PC-9 (cell line): ENCODE measurements at regions not wholly inside any gene's neighbourhood (a gene's known extent, or its start where the extent isn't known, plus 50 kb on each side); places are given as distances from the start of the nearest gene placed in this dataset.

Source experiments
- BruUV-seq: library from RNA; stranded (reverse); fragments of 400-500 nt; replicated peaks from 2 replicates; lab custom pipeline; 2021; lab: Mats Ljungman, UMichigan
- CTCF ChIA-PET: fragments of 300-600 bp; sonication (Branson Sonifier 250); formaldehyde crosslinking; loops from one replicate; lab custom pipeline; 2022; ENCODE audit warnings: antibody characterized with exemption; lab: Charles Lee
- POLR2A ChIA-PET: fragments of 300-600 bp; sonication (Branson Sonifier 250); formaldehyde crosslinking; loops from one replicate; lab custom pipeline; 2022; ENCODE audit warnings: antibody characterized with exemption; ENCODE audit not compliant: unreplicated experiment; lab: Charles Lee
- DNase-seq, 2 experiments: peaks; one replicate each; pipeline versions ENCODE4 v3.0.0 to v3.0.0-alpha.2; 2015 to 2022; ENCODE audit warnings: mixed read lengths in 1 of 2
- H2AFZ ChIP-seq: fragments of 200-600 bp; sonication (generic); 2 replicates; pipeline ENCODE4 v1.8.1; 2017; ENCODE audit warnings: antibody characterized with exemption
- H3F3A ChIP-seq: fragments of 200-600 bp; sonication (generic); 2 replicates; pipeline ENCODE4 v1.8.1; 2017; ENCODE audit warnings: antibody characterized with exemption, mild to moderate bottlenecking, low read depth; ENCODE audit not compliant: insufficient read depth
- H3K27ac ChIP-seq: fragments of 200-600 bp; sonication (generic); 2 replicates; pipeline ENCODE4 v1.6.1; 2016; ENCODE audit warnings: mixed run types
- H3K27me3 ChIP-seq: fragments of 200-600 bp; sonication (generic); 2 replicates; pipeline ENCODE4 v1.6.1; 2016; ENCODE audit warnings: low read depth, mixed run types; ENCODE audit not compliant: insufficient read depth
- H3K36me3 ChIP-seq: fragments of 200-600 bp; sonication (generic); 2 replicates; pipeline ENCODE4 v1.6.1; 2016; ENCODE audit warnings: low read depth, mixed run types
- H3K4me1 ChIP-seq: fragments of 200-600 bp; sonication (generic); replicated peaks from 2 replicates; pipeline ENCODE4 v1.6.1; 2016; ENCODE audit warnings: mixed run types; ENCODE audit not compliant: insufficient read depth
- H3K4me2 ChIP-seq: fragments of 200-600 bp; sonication (generic); 2 replicates; pipeline ENCODE4 v1.6.1; 2017; ENCODE audit warnings: mixed run types
- H3K4me3 ChIP-seq: fragments of 200-600 bp; sonication (generic); 2 replicates; pipeline ENCODE4 v1.6.1; 2016; ENCODE audit warnings: mixed run types
- H3K79me2 ChIP-seq: fragments of 200-600 bp; sonication (generic); 2 replicates; pipeline ENCODE4 v1.6.1; 2017; ENCODE audit warnings: low read depth, mixed run types
- H3K9me2 ChIP-seq: fragments of 200-600 bp; sonication (generic); 2 replicates; pipeline ENCODE4 v1.8.1; 2017; ENCODE audit warnings: mild to moderate bottlenecking; ENCODE audit not compliant: insufficient read depth
- H3K9me3 ChIP-seq: fragments of 200-600 bp; sonication (generic); 2 replicates; pipeline ENCODE4 v1.8.1; 2016; ENCODE audit warnings: low read depth; ENCODE audit not compliant: insufficient read depth
- H4K20me1 ChIP-seq: fragments of 200-600 bp; sonication (generic); 2 replicates; pipeline ENCODE4 v1.8.1; 2017; ENCODE audit not compliant: insufficient read depth
- EZH2 ChIP-seq: fragments of 200-600 bp; sonication (generic); IDR thresholded peaks from 2 replicates; pipeline ENCODE4 v1.8.0; 2017; ENCODE audit warnings: antibody characterized with exemption, low read depth
- intact Hi-C: fragments of 100-400 bp; cut with micrococcal nuclease; formaldehyde crosslinking; loops from one replicate; pipeline ENCODE4 v1.10.0; 2022; ENCODE audit not compliant: unreplicated experiment
- TF ChIP-seq, protein P1 (sequence below): fragments of 200-600 bp; sonication (generic); conservative IDR thresholded peaks from 2 replicates; pipeline ENCODE4 v1.6.1; 2017; ENCODE audit warnings: mixed run types, antibody characterized with exemption, mild to moderate bottlenecking, moderate library complexity

DNA sequence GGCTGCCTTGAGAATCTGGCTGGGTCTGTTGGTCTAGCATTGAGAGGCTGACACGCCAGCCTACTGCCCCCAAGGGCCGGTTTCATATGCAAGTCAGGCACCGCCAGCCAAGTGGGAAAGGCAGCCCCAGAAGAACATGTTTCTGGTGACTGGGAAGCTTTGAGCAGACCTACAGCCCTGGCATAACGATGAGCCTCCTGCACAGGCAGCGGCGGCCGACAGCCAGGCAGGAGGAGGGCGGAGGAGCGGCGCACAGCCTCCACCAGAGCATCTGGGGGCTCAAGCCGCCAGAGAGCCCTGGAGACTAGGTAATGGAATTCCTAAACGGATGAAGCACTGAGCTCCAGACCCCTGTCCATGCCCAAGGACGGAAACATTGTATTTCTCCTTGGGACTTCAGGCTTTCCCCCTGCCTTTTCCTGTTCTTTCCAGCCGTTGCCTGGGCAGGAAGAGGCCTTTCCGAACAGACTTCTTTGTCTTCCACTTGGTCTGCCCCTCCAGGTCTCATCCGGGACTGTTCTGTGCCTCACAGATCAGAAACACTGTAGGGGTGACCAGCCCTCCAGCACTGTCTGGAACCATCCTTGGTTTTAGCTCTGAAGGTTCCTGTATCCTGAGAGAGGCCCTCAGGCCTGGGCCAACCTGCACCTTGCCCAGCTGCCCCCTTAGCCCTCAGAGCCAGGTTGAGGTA is 59.5 kb downstream of the IRF2BP2 start:
- H3K4me3 ChIP-seq, result no peak overlapping the region
- TF ChIP-seq EZH2, result no peak
- TF ChIP-seq, protein P1, sequence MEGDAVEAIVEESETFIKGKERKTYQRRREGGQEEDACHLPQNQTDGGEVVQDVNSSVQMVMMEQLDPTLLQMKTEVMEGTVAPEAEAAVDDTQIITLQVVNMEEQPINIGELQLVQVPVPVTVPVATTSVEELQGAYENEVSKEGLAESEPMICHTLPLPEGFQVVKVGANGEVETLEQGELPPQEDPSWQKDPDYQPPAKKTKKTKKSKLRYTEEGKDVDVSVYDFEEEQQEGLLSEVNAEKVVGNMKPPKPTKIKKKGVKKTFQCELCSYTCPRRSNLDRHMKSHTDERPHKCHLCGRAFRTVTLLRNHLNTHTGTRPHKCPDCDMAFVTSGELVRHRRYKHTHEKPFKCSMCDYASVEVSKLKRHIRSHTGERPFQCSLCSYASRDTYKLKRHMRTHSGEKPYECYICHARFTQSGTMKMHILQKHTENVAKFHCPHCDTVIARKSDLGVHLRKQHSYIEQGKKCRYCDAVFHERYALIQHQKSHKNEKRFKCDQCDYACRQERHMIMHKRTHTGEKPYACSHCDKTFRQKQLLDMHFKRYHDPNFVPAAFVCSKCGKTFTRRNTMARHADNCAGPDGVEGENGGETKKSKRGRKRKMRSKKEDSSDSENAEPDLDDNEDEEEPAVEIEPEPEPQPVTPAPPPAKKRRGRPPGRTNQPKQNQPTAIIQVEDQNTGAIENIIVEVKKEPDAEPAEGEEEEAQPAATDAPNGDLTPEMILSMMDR, result no peak
- no peak overlapping the region for H3K4me2 ChIP-seq
- POLR2A ChIA-PET, result no interaction called here
- no peaks in the 10 kb centered on the region for H3K36me3 ChIP-seq
- no peak overlapping the region for H2AFZ ChIP-seq
- no peak for DNase-seq
- H3K27ac ChIP-seq, result no peak overlapping the region
- CTCF ChIA-PET, result interaction anchor here (0.7 kb wide), 1 partner anchor 9 kb away, joined by 3 read pairs; no protein-coding TSS in a partner anchor
- H3F3A ChIP-seq, result peaks cover 7% of the 10 kb centered on the region; the same call in 1 of the 2 replicates
- H3K9me2 ChIP-seq, result no peaks in the 10 kb centered on the region
- no peaks in the 10 kb centered on the region for H3K9me3 ChIP-seq
- H4K20me1 ChIP-seq, result no peaks in the 10 kb centered on the region
- no peaks in the 10 kb centered on the region for H3K79me2 ChIP-seq
- no TSS peak for BruUV-seq
- H3K4me1 ChIP-seq, result peaks cover 5% of the 10 kb centered on the region
- intact Hi-C loops, result no loop called here
- no peaks in the 10 kb centered on the region for H3K27me3 ChIP-seq

DNA sequence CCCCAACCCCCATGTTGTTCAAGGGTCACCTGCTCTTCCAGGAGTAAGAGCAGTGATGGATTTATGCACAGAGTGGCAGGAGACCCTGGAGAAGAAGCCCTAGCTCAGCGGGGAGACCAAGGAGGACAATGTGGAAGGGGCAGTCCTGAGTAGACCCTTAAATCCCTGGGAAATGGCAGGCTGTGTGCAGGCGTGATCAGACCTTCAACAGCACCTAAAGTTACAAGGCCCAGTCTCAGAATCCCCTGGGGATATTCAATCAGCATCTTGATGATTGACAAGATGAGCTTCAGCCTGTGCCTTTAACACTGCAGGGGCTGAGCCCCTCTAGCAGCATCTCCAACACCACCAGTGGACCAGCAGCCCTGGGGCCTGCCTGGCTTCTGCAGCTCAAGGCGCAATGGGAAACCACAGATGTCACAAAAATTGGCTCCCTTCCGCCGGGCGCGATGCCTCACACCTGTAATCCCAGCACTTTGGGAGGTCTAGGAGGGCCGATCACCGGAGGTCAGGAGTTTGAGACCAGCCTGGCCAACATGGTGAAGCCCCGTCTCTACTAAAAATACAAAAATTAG is 60.4 kb downstream of the IRF2BP2 start:
- H3K4me3 ChIP-seq, result no peak overlapping the region
- TF ChIP-seq, protein P1, result no peak
- TF ChIP-seq EZH2, result no peak
- POLR2A ChIA-PET, result no interaction called here
- peaks cover 13% of the 10 kb centered on the region; the same call in 1 of the 2 replicates for H3F3A ChIP-seq
- H3K4me1 ChIP-seq, result peaks cover 15% of the 10 kb centered on the region
- DNase-seq, result no peak
- intact Hi-C loops, result no loop called here
- no peak overlapping the region for H2AFZ ChIP-seq
- BruUV-seq, result no TSS peak
- H3K4me2 ChIP-seq, result no peak overlapping the region
- no peaks in the 10 kb centered on the region for H3K9me3 ChIP-seq
- no peaks in the 10 kb centered on the region for H4K20me1 ChIP-seq
- no peak overlapping the region for H3K27ac ChIP-seq
- no peaks in the 10 kb centered on the region for H3K36me3 ChIP-seq
- H3K27me3 ChIP-seq, result no peaks in the 10 kb centered on the region
- H3K79me2 ChIP-seq, result no peaks in the 10 kb centered on the region
- H3K9me2 ChIP-seq, result no peaks in the 10 kb centered on the region
- CTCF ChIA-PET, result no interaction called here

DNA sequence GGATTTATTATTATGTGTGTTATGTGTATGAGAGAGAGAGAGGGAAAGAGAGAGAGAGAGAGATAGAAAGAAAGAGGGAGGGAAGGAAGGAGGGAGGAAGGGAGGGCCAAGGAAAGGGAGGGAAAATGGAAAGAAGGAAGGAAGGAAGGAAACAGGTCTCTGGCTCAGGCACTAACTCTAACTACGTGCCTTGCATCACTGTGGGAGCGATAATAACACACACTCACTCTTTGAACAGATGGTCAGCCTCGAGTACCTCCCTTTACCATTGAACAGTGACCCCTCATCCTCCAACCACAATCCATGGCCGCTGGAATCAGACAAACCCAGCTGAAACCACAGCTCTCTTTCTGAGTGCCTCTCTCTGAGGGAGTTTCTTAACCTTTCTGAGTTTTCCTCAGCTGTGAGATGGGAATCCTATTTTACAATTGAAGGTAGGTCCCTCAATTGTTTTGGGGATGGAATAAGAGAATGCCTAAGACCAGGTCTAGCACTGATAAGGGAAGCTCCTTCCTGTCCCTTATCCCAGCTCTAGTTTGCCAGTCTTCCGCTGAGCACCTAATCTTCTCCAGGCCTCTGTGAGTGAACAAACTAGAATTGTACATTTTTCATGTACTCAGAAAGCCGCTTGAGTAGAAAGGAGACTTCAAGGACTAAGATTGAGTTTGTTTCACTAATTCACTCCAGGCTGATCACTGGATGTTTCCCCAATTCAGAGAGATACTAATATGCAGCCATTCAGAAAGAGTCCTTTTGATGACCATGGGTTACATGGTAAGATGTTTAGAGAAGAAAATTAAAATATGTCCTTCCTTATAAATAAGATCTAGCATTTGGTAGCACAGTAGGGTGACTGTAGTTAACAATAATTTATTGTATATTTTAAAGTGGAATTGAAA is 62.8 kb downstream of the IRF2BP2 start:
- CTCF ChIA-PET, result no interaction called here
- H2AFZ ChIP-seq, result no peak overlapping the region

More for the DNA sequence above, 62.8 kb downstream of the IRF2BP2 start:
- Histone ChIP-seq H3K27me3 (no peaks in the 10 kb centered on the region), H3K36me3 (no peaks in the 10 kb centered on the region), H4K20me1 (no peaks in the 10 kb centered on the region), H3K9me2 (no peaks in the 10 kb centered on the region), H3K9me3 (no peaks in the 10 kb centered on the region), H3K4me2 (no peak overlapping the region), H3K79me2 (no peaks in the 10 kb centered on the region), H3K4me3 (no peak overlapping the region), H3K4me1 (peaks cover 28% of the 10 kb centered on the region), H3F3A (peaks cover 14% of the 10 kb centered on the region; the same call in 1 of the 2 replicates), H3K27ac (no peak overlapping the region)
- DNase-seq, result no peak
- POLR2A ChIA-PET, result no interaction called here
- no TSS peak for BruUV-seq
- TF ChIP-seq, protein P1, result no peak
- no peak for TF ChIP-seq EZH2
- intact Hi-C loops, result no loop called here
